Activated CD4-positive, alpha-beta T cell treated with anti-CD3 and anti-CD28 coated beads, Interleukin-2, amount 50 U/mL, for 16 hours (primary cell): ENCODE measurements at regions not wholly inside any gene's neighbourhood (a gene's known extent, or its start where the extent isn't known, plus 50 kb on each side); places are given as distances from the start of the nearest gene placed in this dataset.

Experiments
- DNase-seq: peaks from one replicate; pipeline ENCODE4 v3.0.0-alpha.2; 2020

DNA sequence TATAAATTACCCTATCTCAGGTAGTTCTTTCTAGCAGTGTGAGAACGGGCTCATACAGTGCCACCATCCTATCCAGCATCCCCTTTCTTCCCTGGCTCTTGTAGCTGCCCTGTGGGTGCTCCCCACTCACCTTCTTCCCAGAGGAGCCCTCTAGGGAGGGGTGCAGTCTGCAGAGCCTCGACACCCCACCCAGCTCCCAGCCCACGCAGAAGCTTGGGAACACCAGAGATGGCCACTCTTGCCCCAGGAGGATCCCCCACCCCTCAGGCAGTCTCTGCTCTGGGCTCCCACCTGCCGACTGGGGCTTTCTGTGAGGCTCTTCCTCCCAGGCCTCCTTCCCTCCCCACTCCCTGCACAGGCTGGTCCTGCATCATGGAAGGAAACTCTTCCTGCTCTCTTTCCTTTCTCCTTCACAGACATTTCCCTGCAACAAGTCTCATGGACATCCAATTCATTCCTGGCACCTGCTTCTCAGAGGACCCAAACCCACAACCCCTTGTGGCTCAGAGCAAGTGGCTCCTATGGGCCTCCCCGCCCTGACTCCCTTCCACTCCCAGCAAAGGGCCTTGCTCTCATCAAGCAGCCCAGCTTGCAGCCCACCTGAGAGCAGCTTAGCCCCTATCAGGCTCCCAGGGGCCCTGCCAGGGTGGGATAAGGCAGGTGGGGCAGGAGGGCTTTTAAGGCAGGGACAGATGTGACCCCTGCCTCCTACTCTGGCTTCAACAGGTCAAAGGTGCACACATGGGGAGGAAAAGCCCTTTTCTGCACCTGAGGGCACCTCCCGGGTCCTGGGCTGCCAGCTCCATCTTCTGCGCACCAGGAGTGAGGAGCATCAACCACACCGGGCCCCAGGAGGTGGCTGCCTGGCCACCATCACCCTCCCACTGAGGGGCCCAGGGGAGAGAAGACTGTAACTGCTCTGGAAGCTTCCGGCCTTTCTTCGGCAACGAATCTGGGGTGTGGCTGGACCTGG is 263.8 kb upstream of the TNRC6C start:
- DNase-seq = no peak

DNA sequence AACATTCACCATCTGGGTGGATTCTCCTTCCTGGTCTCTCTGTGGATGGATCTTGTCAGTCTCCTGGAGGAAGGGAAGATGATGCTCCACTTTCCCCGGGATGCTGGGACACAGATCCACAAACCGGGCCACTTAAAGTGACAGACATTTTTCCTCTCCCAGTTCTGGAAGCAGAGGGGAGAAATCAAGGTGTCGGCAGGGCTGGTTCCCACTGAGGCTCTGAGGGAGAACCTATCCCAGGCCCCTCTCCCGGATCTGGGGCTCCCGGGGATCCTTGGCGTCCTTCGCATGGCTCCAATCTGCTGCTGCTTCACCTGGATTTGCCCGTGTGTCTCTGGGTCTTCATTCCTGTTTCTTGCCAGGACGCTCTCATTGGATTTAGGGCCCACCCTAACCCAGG is 263.1 kb upstream of the TNRC6C start:
- DNase-seq = no peak

DNA sequence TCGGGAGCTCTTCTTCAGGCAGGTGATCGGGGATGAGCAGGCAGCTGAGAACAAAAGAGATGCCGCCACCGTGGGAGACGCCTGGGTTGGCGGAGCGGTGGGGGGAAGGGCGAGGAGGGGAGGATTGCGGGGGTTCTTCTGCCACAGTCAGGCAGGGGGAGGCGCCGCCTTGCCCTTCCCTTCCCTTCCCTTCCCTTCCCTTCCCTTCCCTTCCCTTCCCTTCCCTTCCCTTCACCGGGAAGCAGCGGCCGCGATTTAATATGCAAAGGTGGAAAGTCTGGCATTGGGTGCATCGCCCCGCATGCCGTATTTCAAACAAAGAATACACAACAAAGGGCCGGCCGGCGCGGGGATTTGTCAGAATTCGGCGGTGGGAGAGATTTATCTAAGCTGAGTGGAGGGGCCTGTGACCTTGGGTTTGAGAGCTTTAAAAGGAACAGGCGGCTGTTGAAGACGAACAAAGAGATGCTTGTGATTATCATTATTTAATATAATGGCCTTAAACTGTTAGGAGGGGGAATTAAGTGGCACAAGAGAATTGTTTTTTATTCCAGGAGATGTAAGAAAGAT is 262.3 kb upstream of the TNRC6C start:
- DNase-seq = no peak

DNA sequence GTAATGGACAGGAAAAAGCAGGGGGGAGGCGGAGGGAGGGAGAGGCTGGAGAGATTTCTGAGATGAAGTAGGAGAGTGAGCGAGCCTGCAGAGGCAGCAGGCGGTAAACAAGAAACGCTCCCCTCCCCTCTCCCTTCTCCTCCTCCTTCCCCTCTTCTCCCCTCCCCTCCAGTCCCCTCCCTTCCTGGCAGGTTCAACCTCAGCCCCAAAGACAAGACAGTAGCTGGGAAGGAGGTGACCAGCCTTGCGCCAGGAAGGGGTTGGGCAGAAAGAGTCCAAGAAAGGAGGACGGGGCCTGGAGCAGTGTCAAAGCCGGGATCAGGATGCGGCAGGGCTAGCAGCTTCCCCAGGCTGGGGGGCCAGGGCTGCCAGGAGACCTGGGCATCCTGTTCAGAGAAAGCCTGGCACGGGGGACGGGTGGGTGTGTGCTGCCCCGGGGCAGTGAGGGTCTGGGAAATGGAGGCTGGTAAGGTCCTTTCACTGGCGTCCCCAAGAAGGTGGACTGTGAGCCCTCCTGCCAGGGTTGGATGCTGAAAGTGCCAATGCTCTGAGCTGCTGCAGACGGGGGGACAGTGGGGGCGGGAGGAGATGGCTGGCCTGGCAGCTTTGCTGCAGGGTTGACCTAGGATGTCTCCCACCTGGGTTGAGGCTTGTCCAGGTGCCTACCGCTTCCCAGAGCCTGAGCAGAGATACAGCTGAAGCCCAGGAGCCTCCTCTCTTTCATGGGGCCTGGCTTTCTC is 261.6 kb upstream of the TNRC6C start:
- no peak for DNase-seq

DNA sequence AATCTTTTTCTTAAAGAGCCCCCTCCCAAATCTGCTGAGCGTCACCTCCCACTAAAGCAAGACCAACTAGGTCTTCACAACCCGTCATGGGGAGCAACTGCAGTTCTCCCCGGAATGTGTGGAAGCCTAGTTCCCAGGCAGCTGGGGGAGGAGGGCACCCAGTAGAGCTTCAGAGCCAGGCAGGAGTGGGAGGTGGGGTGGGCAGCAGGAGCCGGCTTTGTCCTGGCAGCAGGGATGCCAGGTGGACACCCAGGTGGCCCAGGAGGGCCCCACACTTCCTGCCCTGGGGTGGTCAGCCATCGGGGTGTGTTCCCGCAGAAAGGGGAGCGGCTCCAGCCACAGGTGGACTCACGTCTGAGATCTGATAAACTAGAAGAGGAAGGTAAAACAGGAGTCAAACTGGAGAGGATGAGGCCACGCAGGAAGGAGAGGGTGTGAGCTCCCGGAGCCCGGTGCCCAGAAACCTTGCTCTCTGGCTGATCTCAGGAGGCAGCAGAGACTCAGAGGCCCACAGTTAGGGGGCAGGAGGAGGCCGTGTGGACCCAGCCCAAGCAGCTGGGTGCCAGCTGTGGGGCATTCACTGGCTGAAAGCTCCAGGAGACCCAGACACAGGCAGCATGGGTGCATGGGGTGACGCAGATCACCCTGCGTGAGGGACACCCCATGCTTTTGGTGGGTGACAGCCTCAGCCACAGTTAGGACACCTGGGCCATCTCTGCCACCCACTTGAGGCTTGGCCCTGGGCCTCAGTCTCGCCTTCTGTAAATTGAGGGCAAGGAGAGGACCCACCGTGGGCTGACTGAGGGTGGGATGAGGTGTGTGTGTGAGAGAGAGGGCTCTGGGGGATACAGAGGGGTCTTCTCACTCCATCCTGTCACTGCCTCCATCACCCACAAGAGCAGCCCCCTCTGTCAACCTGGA is 260.8 kb upstream of the TNRC6C start:
- DNase-seq = no peak

DNA sequence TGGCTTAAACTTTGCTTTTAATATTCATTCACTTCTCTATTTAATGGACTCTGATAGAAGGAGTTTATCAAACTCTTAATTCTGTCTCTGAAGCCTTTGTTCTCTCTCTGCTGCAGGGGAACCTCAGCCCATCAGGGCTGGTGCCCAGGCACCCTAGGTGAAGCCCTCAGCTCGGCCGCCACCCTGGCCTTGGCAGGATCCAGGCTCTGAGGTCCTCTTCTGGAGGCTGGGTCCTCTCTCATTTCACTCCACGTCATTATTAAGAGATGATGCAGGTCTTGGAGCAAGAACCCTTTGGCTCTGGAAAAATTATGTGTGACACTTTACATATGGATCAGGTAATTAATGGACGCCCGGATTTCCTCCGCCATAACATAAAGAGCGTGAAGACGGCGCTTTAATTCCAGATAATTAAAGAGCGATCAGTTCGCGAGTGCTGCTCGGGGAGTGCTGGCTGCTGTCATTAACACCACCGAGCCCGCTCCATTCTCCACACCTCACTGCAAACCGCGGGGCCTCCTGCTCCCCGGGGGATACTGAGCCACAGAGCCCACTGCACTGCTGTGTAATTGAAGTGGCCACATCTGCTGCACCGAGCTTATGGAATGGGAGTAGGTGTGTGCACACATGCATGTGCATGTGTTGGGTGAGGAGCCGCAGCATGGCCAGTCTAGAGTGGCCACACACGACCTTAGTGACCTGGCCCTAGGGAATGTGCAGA is 259.4 kb upstream of the TNRC6C start:
- DNase-seq = no peak

DNA sequence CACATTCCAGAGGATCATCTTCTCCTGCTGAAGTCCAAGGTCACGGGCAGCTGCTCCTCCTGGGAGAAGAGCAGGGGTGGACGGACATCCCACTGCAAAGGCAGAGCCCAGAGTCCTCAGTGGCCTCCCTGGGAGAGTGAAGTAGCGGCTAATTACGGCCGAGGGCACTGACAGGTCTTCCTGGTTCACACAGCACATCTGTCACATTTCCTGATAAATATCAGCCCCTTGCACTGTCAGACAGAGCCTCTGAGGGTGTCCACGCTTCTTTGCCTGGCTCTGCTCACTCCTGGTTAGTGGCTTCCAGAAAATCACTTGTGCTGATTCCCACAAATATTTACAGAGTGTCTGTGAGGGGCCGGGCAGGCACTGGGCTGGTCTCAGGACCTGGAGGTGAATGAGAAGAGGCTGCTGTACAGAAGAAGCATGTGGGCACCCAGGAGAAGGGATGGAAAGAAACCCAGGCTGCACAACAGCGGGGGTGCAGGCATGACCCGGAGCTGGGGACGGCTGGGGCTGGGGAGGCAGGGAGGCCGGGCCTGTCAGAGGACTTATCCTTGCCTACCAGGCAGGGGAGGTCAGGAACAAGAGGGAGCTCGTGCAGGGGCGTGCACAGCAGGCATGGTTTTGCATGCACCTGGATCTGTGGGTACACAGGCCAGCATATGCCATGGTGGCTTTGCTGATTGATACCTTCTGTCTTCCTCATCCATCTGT is 258.2 kb upstream of the TNRC6C start:
- DNase-seq = no peak

DNA sequence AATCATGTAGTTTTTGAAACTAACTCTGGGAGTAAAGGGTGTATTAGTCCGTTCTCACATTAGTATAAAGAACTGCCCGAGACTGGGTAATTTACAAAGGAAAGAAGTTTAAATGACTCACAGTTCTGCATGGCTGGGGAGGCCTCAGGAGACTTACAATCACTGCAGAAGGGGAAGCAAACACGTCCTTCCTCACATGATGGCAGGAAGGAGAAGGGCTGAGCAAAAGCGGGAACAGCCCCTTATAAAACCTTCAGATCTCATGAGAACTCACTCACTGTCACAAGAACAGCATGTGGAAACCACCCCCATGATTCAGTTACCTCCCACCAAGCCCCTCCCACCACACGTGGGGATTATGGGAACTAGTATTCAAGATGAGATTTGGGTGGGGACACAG is 256.5 kb upstream of the TNRC6C start:
- DNase-seq = no peak

DNA sequence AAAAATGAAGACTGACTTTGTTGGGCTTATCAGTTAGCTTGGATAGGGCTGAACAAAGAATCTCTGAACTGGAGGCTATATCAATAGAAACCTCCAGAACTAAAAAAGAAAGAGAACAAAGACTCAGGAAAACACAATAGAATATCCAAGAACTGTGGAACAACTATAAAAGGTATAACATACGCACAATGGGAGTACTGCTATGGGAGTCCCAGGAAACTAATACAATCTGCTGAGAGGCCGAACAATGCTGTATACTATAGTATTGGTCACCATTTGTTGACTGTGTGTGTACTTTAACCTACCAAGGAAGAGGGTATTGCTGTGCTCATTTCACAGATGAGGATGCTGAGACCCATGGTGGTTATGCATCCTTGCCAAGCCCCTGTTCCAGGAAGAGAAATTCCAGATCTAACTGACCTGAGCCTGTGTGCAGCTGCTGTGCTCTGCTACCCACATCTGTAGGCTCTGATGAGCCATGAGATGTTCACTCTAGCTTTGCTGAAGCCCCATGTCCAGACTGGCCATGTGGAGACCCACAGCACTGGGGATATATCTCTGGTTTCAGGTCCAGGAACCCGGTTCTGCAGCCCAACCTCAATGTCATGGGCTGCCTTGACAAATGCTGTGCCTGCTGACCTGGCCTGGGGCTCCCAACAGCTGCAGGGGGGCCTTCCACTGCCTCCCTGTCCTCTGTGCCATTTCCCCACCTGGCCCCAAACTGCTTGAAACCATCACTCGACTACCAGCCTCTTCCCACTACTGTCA is 254.3 kb upstream of the TNRC6C start:
- no peak for DNase-seq

DNA sequence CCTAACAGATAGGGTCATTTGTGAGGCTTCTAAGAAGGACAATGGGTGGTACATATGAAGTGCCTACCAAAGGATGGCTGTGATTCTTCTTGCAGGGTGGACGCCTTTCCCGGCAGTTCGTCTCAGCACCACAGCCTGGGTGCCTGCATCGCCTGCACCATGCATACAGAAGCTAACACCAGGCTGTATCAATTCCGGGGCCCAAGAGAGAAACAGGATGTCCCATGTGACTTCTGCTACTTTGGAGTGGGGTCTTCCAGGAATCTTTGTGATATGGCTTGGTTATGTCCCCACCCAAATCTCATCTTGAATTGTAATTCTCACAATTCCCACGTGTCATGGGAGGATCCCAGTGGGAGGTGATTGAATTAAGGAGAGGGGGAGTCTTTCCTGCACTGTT is 251.6 kb upstream of the TNRC6C start:
- no peak for DNase-seq

DNA sequence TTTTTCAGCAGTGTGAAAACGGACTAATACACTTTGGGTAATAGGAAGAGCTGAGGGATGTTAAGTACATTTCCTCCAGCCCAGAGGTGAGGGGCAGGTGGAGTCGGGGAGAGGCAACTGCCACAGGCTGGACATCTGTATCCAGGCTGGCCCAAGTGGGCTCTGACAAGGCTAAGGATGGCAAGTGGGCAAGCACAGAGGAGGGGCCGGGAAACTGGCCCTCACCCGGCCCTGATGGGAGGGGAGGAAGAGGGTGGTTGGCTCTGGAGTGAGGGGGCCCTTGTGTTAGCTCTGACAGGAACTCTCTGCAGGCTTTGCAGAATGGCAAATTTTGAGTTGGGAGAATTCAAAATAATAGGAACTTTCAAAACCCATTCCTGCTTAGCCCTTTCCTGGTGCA is 251.0 kb upstream of the TNRC6C start:
- DNase-seq = no peak

DNA sequence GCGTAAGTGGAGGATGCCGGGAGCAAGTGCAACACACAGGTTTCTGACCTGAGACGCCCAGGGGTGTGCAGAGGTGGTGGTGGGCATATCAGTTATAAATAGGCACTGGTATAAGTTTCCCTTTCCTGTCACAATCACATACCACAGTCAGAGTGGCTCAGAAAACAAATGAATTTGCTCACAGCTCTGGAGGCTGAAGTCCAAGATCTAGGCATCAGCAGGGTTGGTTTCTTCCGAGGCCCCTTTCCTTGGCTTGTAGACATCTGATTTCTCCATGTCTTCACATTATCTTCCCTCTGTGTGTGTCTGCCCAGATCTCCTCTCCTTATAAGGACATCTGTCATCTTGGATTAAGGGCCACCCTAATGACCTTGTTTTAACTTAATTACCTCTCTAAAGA is 250.5 kb upstream of the TNRC6C start:
- DNase-seq = no peak

DNA sequence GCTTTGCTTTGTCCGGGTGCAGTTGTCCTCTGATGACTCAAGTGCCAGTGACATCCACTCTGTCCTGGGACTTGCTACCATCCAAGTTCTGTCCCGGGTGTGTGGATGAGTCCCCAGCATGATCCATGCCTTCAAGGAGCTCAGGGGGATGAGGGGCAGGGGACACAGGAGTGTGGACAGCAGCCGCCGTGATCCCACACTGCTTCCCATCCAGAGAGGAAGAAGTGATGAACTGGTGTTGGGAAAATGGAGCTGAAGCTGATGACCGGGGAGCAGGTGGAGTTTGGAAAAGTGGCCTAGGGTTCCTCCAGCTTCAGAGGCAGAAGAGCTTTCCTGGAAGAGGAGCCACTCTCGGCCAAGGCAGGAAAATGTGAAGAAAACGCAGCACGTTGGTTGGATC is 249.6 kb upstream of the TNRC6C start:
- no peak for DNase-seq

DNA sequence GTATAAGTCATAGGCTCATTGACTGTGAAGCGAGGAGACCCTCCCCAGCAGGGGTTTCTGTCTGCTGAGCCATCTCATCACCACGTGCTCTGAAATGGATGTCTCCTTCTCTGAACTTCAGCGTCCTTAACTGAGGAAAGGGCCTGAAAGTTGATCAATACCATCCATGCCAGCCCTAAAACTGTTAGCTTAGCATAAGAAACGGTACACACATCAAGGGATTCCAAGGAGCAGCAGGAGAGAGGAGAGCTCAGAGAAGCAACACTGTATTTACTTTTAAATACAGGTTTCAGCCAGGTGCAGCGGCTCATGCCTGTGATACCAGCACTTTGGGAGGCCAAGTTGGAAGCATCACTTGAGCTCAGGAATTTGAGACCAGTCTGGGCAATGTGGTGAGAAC is 248.9 kb upstream of the TNRC6C start:
- DNase-seq = no peak

DNA sequence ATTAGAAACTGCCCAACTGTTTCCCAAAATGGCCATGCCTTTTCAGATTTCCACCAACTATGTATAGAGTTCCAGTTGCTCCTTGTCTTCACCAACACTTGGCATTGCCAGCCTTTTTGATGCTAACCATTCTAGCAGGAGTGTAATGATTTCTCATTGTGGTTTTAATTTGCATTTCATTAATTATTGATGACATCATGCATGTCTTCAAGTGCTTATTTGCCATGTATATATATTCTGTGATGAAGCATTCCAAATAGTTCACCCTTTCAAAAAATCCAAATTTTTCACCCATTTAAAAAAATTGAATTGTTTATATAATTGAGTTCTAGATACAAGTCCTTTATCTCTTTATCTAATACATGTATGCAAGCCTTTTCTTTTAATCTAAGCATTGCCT is 245.9 kb upstream of the TNRC6C start:
- DNase-seq = no peak

DNA sequence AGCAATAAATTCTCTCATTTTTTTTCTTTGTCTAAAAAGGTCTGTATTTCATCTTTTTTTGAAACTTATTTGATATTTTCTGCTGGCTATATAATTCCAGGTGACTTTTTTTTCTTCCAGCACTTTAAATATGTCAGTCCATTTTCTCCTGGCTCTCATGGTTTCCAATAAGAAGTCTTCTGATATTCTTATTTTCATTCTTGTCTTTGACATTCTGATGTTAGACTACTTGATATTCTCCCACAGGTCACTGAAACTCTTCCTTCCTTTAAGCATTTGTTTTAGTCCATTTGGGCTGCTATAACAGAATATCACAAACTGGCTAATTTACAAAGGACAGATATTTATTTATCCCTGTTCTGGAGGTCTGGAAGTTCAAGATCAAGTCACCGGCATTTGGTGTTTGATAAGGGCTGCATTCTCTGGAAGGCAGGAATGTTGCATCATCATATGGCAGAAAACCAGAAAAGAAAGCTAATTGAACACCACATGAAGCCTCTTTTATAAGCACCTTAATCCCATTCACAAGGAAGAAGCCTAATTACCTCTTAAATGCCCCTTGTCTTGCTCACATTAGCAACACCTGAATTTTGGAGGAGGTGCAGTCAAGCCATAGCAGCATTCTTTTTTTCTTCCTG is 242.1 kb upstream of the TNRC6C start:
- no peak for DNase-seq

DNA sequence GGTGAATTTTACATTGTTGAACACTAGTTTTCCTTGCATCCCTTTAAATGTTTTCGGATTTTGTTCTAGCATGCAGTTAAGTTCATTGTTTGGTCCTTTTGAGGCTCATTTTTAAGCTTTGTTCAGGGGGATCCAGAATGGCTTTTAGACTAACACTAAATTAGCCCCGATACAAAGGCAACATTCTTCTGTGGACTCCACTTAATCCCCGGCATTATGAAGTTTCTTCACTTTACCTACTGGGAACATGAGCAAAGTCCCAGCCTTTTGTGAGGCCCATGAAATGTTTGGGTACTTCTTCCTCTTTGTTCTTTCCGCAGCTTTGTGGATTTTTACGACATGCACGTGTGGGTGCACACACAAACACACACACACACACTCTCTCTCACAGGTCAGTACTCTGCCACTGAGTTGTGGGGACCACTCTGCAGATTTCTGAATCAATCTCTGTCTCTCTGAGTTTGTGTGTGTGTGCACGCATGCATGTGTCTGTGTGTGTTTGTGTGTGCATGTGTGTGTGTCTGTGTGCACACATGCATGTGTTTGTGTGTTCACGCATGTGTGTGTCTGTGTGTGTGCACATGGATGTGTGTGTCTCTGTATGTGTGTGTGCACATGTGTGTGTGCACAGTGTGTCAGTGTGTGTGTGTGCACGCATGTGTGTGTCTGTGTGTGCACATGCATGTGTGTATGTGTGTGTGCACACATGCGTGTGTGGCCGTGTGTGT is 240.4 kb upstream of the TNRC6C start:
- DNase-seq = no peak

DNA sequence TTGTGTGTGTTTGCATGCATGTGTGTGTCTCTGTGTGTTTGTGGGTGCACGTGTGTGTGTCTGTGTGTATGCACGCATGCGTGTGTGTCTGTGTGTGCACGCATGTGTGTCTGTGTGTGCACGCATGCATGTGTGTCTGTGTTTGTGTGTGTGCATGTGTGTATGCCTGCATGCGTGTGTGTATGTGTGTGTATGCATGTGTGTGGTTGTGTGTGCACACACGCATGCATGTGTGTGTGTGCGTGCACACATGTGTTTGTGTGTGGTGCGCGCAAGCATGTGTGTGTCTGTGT is 239.9 kb upstream of the TNRC6C start:
- no peak for DNase-seq

DNA sequence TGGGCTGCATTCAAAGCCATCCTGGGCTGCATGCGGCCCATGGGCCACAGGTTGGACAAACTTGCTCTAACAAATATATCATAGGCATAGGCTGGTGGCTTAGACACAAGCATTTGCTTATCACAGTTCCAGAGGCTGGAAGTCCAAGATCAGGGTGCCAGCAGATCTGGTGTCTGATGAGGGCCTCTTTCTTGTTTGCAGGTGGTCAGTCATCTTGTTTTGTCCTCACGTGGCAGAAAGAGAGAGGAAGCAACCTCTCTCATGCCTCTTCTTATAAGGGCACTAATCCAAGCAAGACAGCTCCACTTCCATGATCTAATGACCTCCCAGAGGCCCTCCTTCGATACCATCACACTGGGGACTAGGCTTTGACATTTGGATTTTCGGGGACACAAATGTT is 238.7 kb upstream of the TNRC6C start:
- DNase-seq = no peak
